Activated CD8-positive, alpha-beta memory T cell treated with anti-CD3 and anti-CD28 coated beads, Interleukin-2, amount 10 ng/mL, durations not matched to agents 7 days and 5 days (primary cell): ENCODE measurements at regions not wholly inside any gene's neighbourhood (a gene's known extent, or its start where the extent isn't known, plus 50 kb on each side); places are given as distances from the start of the nearest gene placed in this dataset.

Source experiments
- ATAC-seq: fragments of 150-1000 bp; cut with Tn5 transposase; one replicate; pipeline ENCODE4 v1.10.0; 2021; ENCODE audit warnings: moderate library complexity
- CTCF ChIA-PET: fragments of 350-600 bp; sonication (Branson Sonifier 250); formaldehyde crosslinking; loops from one replicate; lab custom pipeline; 2021; ENCODE audit warnings: antibody characterized with exemption; lab: Charles Lee
- DNase-seq: peaks from one replicate; pipeline ENCODE4 v3.0.0-alpha.2; 2020
- H3K27ac Mint-ChIP-seq: one replicate; pipeline ENCODE4 v1.8.0; 2021; ENCODE audit warnings: mild to moderate bottlenecking, mixed read lengths
- H3K27me3 Mint-ChIP-seq: one replicate; pipeline ENCODE4 v1.8.0; 2021; ENCODE audit warnings: mixed read lengths
- H3K36me3 Mint-ChIP-seq: one replicate; pipeline ENCODE4 v1.8.0; 2021; ENCODE audit warnings: mild to moderate bottlenecking, mixed read lengths
- H3K4me1 Mint-ChIP-seq: one replicate; pipeline ENCODE4 v1.8.0; 2021; ENCODE audit warnings: mixed read lengths
- H3K4me3 Mint-ChIP-seq: one replicate; pipeline ENCODE4 v1.8.0; 2021; ENCODE audit warnings: mild to moderate bottlenecking, moderate library complexity, mixed read lengths
- H3K9me3 Mint-ChIP-seq: one replicate; pipeline ENCODE4 v1.8.0; 2022; ENCODE audit warnings: low read depth, mixed read lengths

DNA sequence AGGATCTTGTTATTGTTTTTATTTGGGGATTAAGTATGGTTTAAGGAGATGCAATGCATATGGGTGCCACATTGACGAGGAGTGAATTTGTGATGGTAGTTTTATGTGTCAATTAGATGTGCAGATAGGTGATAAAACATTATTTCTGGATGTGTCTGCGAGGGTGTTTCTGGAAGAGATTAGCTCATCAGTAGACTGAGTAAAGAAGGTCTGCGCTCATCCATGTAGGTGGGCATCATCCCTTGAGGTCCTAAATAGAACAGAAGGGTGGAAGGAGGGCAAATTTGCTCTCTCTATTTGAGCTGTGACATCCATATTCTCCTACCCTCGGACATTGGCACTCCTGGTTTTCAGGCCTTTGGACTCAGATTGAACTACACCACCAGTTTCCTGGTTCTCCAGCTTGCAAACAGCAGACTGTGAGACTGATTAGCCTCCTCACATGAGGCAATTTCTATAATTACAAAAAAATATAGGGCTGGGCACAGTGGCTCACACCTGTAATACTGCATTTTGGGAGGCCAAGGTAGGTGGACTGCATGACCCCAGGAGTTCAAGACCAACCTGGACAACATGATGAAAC is 118.2 kb upstream of the ZNF678 start:
- no peak for DNase-seq
- H3K27me3 Mint-ChIP-seq = peaks cover 18% of the 10 kb centered on the region
- no peak for ATAC-seq
- no peak overlapping the region for H3K27ac Mint-ChIP-seq
- no peaks in the 10 kb centered on the region for H3K9me3 Mint-ChIP-seq
- H3K4me1 Mint-ChIP-seq = no peaks in the 10 kb centered on the region
- CTCF ChIA-PET = interaction anchor here (0.6 kb wide), 1 partner anchor 593 kb away, joined by 4 read pairs; no protein-coding TSS in a partner anchor
- no peak overlapping the region for H3K4me3 Mint-ChIP-seq
- no peaks in the 10 kb centered on the region for H3K36me3 Mint-ChIP-seq

- CTCF ChIA-PET = no interaction called here
- ATAC-seq (no peak), DNase-seq (no peak)
- Mint-ChIP-seq H3K27me3 (peaks cover 38% of the 10 kb centered on the region), H3K27ac (no peak overlapping the region), H3K36me3 (no peaks in the 10 kb centered on the region), H3K4me1 (no peaks in the 10 kb centered on the region), H3K9me3 (no peaks in the 10 kb centered on the region), H3K4me3 (no peak overlapping the region)
Observed at GRCh38 chr1:227440182-227440581, 121.9 kb upstream of the CDC42BPA start.

DNA sequence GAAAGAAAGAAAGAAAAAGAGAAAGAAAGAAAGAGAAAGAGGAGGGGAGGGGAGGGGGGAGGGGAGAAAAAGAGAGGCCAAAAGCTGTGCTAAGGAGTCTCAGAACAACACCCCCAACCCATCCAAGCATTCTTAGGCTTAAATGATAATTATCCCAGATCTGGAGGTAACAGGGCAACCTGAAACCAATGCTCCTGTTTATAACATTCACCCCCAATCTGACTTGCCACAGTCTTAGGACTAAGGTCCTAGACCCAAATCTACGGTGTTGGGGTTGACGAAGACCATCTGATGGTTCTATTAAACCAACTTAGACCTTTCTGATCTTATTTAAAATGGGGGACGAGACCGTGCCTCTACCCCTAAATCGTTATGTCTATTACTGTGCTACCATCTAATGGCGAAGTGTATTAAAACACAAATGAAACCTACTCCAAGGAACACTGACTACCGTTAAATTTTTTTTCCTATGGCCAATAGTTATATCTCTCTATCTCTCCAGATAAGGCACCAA is 119.3 kb upstream of the CDC42BPA start:
- no peaks in the 10 kb centered on the region for H3K36me3 Mint-ChIP-seq
- CTCF ChIA-PET = no interaction called here
- no peaks in the 10 kb centered on the region for H3K9me3 Mint-ChIP-seq
- H3K27ac Mint-ChIP-seq = no peak overlapping the region
- ATAC-seq (no peak), DNase-seq (no peak)
- no peaks in the 10 kb centered on the region for H3K4me1 Mint-ChIP-seq
- H3K4me3 Mint-ChIP-seq = no peak overlapping the region
- peaks cover 41% of the 10 kb centered on the region for H3K27me3 Mint-ChIP-seq

DNA sequence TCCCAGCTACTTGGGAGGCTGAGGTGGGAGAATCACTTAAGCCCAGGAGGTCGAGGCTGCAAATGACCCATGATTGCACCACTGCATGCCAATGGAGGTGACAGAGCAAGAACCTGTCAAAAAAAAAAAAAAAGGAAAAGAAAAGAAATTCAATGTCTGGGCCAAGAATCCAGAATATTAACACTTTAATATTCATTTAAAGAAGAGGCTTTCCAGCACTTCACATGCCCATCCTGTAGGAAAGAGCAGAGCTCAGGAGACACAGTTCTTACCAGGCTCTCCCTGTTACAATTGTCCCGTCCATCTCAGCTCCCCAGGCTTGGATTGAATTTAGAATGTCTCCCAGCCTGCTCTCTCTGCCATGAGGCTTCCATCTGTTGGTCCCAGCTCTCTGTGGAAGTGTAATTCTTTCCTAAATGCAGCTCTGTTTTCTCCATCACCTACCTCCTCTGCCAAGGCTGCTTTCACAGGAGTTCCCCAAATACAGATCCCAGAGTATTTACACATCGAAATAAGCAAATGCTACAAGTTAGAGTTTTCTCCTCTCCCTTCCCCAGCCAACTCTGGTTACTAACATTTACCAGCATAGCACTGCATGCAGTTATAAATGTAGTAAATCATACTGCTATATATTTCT is 116.6 kb upstream of the CDC42BPA start:
- H3K9me3 Mint-ChIP-seq = no peaks in the 10 kb centered on the region
- no peaks in the 10 kb centered on the region for H3K36me3 Mint-ChIP-seq
- H3K27me3 Mint-ChIP-seq = peaks cover 29% of the 10 kb centered on the region
- DNase-seq (no peak), ATAC-seq (no peak)
- H3K4me1 Mint-ChIP-seq = peaks cover 2% of the 10 kb centered on the region
- H3K27ac Mint-ChIP-seq = no peak overlapping the region
- CTCF ChIA-PET = no interaction called here
- H3K4me3 Mint-ChIP-seq = no peak overlapping the region

- Mint-ChIP-seq H3K4me3 (no peak overlapping the region), H3K27ac (no peak overlapping the region), H3K4me1 (peaks cover 2% of the 10 kb centered on the region), H3K27me3 (peaks cover 23% of the 10 kb centered on the region), H3K9me3 (no peaks in the 10 kb centered on the region), H3K36me3 (no peaks in the 10 kb centered on the region)
- CTCF ChIA-PET = no interaction called here
- DNase-seq (no peak), ATAC-seq (no peak)
Observed at GRCh38 chr1:227433663-227434341, 115.5 kb upstream of the CDC42BPA start.

- CTCF ChIA-PET = no interaction called here
- Mint-ChIP-seq H3K4me3 (no peak overlapping the region), H3K4me1 (peaks cover 2% of the 10 kb centered on the region), H3K36me3 (no peaks in the 10 kb centered on the region), H3K27ac (no peak overlapping the region), H3K9me3 (no peaks in the 10 kb centered on the region), H3K27me3 (peaks cover 22% of the 10 kb centered on the region)
- DNase-seq (no peak), ATAC-seq (no peak)
Observed at GRCh38 chr1:227432981-227433380, 114.7 kb upstream of the CDC42BPA start.

DNA sequence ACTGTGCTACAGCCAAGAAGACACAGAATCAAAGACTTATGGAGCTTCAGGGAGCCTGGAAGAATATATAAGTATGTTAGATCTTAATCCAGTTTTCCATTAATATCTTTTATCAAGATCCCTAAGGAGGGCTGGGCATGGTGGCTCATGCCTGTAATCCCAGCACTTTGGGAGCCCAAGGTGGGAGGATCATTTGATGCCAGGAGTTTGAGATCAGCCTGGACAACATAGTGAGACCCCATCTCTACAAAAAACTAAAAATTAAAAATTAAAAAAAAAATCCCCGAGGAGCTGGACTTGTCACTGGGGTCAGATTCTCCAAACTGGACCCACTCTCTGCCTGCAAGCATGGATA is 113.9 kb upstream of the CDC42BPA start:
- Mint-ChIP-seq H3K36me3 (no peaks in the 10 kb centered on the region), H3K27ac (no peak overlapping the region), H3K4me3 (no peak overlapping the region), H3K4me1 (peaks cover 2% of the 10 kb centered on the region), H3K9me3 (no peaks in the 10 kb centered on the region), H3K27me3 (peaks cover 18% of the 10 kb centered on the region)
- CTCF ChIA-PET = no interaction called here
- DNase-seq (no peak), ATAC-seq (no peak)

DNA sequence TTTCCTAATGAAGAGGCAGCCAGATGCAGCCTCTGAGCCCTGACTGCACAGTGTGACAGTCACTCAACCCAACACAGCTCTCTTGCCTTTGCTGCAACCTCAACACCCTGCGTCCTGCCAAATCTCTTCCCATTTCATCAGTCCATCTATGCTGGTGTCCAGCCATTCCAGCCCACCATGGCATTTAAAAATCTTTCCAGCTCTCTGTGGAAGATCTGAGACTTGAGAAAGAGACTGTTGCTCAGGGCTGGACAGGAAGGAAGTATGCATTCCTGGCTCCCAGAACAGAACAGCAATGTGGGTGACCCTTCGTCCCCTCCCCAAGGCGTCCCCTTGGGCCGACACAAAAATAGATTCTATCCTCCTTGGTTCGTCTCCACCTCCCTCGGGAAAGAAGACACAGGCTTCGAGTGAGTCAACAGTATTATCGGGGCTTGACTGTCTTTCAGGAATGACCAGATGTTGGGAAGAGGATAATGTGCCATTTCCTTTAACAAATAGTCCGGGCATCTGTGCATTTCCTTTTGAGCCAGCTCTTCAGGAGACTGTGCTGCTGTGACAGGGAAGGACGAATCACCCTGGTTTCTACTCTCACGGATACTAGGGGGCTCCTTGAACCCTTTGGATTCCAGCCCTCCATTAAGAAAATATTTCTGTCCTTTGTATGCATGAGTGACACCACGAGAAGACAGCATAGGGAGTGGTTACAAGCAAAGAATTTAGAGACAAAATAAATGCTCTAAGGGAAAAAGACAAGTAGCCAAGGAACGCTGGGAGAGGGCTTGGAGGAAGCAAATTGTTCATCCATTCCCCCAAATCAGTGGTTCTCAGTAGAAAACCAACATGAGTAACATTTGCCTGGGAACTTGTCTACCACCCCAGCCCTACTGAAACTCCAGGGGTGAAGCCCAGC is 111.4 kb upstream of the CDC42BPA start:
- Mint-ChIP-seq H3K9me3 (no peaks in the 10 kb centered on the region), H3K27ac (no peak overlapping the region), H3K27me3 (peaks cover 11% of the 10 kb centered on the region), H3K4me3 (no peak overlapping the region), H3K36me3 (no peaks in the 10 kb centered on the region), H3K4me1 (peaks cover 2% of the 10 kb centered on the region)
- CTCF ChIA-PET = no interaction called here
- no peak for ATAC-seq
- DNase-seq = no peak

- CTCF ChIA-PET = no interaction called here
- Mint-ChIP-seq H3K4me3 (no peak overlapping the region), H3K9me3 (no peaks in the 10 kb centered on the region), H3K27ac (no peak overlapping the region), H3K4me1 (peaks cover 2% of the 10 kb centered on the region), H3K36me3 (no peaks in the 10 kb centered on the region), H3K27me3 (peaks cover 11% of the 10 kb centered on the region)
- no peak for DNase-seq
- no peak for ATAC-seq
Observed at GRCh38 chr1:227428803-227429202, 110.5 kb upstream of the CDC42BPA start.

DNA sequence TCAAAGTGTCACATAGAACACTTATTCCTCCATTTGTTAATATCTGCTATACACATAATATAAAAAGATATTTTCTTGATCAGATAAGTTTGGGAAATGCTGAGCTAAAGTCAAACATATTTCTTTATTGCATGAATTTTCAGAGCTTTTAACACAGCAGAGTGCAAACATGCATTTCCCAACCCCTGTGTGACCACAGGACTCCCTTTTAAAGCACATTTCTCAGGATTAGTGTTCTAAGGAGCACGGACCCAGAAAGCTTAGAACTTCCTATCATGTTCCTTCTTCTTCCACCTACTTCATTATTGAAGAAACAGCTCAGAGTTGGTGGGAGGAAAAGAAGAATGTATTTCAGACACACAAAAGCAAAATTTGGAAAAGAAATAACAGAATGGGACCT is 109.1 kb upstream of the CDC42BPA start:
- peaks cover 14% of the 10 kb centered on the region for H3K27me3 Mint-ChIP-seq
- no peaks in the 10 kb centered on the region for H3K9me3 Mint-ChIP-seq
- H3K27ac Mint-ChIP-seq = no peak overlapping the region
- peaks cover under 1% of the 10 kb centered on the region for H3K4me1 Mint-ChIP-seq
- DNase-seq (no peak), ATAC-seq (no peak)
- H3K36me3 Mint-ChIP-seq = no peaks in the 10 kb centered on the region
- H3K4me3 Mint-ChIP-seq = no peak overlapping the region
- CTCF ChIA-PET = no interaction called here

DNA sequence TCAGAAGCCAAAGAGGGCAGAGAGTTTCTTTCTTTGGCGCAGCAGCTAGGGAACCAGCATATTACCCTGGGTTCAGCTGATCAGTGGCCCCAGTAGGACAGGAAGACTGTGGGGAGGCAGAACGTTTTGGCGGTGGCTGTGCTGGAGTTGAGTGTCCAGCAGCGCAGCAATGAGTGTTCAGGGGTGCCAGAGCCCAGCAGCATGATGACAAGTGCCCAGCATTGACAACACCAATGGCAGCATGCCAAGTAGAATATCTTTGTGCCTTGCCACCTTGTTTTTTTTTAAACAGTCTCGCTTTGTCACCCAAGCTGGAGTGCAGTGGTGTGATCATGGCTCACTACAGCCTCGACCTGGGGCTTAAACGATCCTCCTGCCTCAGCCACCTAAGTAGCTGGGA is 106.7 kb upstream of the CDC42BPA start:
- Mint-ChIP-seq H3K4me1 (no peaks in the 10 kb centered on the region), H3K4me3 (no peak overlapping the region), H3K36me3 (no peaks in the 10 kb centered on the region), H3K9me3 (no peaks in the 10 kb centered on the region), H3K27ac (no peak overlapping the region), H3K27me3 (peaks cover 20% of the 10 kb centered on the region)
- CTCF ChIA-PET = no interaction called here
- ATAC-seq (no peak), DNase-seq (no peak)

GRCh38 chr1:227424159-227424680 is 105.9 kb upstream of the CDC42BPA start:
- no peaks in the 10 kb centered on the region for H3K36me3 Mint-ChIP-seq

DNA sequence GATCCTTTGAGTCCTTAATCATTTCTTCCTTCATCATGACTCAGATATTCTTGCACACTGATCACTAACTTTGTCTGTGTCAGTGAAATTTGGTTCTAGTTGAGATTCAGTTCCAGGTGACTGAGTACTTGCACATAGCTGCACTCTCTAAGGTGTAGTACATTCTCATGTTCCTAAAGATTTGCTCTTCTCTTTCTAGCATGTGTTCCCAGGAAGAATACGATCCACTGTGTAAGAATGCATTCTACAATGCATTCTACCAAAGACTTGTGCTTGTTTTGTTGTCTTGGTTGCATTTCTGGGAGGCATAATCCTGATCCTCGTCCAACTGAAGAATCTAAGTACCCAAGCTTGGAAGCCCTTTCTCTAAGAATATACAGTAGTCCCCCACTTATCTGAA is 104.3 kb upstream of the CDC42BPA start:
- CTCF ChIA-PET = no interaction called here
- Mint-ChIP-seq H3K4me3 (no peak overlapping the region), H3K36me3 (no peaks in the 10 kb centered on the region), H3K4me1 (no peaks in the 10 kb centered on the region), H3K9me3 (no peaks in the 10 kb centered on the region), H3K27me3 (peaks cover 13% of the 10 kb centered on the region), H3K27ac (no peak overlapping the region)
- ATAC-seq (no peak), DNase-seq (no peak)

More at GRCh38 chr1:227424159-227424680, 105.9 kb upstream of the CDC42BPA start:
- DNase-seq = no peak
- H3K27ac Mint-ChIP-seq = no peak overlapping the region
- H3K9me3 Mint-ChIP-seq = no peaks in the 10 kb centered on the region
- no peaks in the 10 kb centered on the region for H3K4me1 Mint-ChIP-seq
- no peak overlapping the region for H3K4me3 Mint-ChIP-seq
- no peak for ATAC-seq
- CTCF ChIA-PET = no interaction called here
- peaks cover 20% of the 10 kb centered on the region for H3K27me3 Mint-ChIP-seq
